ENCODE measurements at regions not wholly inside any gene's neighbourhood (a gene's known extent, or its start where the extent isn't known, plus 50 kb on each side); places are given as distances from the start of the nearest gene placed in this dataset.

- Mint-ChIP-seq H3K27me3 (peaks cover 4% of the 10 kb centered on the region), H3K4me3 (no peak overlapping the region), H3K4me1 (no peaks in the 10 kb centered on the region), H3K9me3 (peaks cover 4% of the 10 kb centered on the region), H3K36me3 (peaks cover 2% of the 10 kb centered on the region), H3K27ac (no peak overlapping the region)
- DNase-seq: no peak
These were observed 237.9 kb downstream of the FOXD2 start for GRCh38 chr1:47675721-47676120.

- H3K4me3 Mint-ChIP-seq: no peak overlapping the region
- peaks cover 4% of the 10 kb centered on the region for H3K27me3 Mint-ChIP-seq
- no peak overlapping the region for H3K27ac Mint-ChIP-seq
- peaks cover 2% of the 10 kb centered on the region for H3K36me3 Mint-ChIP-seq
- H3K9me3 Mint-ChIP-seq: peaks cover 4% of the 10 kb centered on the region
- no peaks in the 10 kb centered on the region for H3K4me1 Mint-ChIP-seq
- no peak for DNase-seq
These were observed 238.6 kb downstream of the FOXD2 start for GRCh38 chr1:47676311-47677054.

- no peak for DNase-seq
- H3K36me3 Mint-ChIP-seq: peaks cover 2% of the 10 kb centered on the region
- H3K27me3 Mint-ChIP-seq: peaks cover 4% of the 10 kb centered on the region
- H3K9me3 Mint-ChIP-seq: peaks cover 3% of the 10 kb centered on the region
- H3K27ac Mint-ChIP-seq: no peak overlapping the region
- no peak overlapping the region for H3K4me3 Mint-ChIP-seq
- H3K4me1 Mint-ChIP-seq: no peaks in the 10 kb centered on the region
These were observed 239.5 kb downstream of the FOXD2 start for GRCh38 chr1:47677241-47677940.

GRCh38 chr1:47678464-47678980 is 240.7 kb downstream of the FOXD2 start:
- Mint-ChIP-seq H3K9me3 (no peaks in the 10 kb centered on the region), H3K4me3 (no peak overlapping the region), H3K36me3 (no peaks in the 10 kb centered on the region), H3K4me1 (no peaks in the 10 kb centered on the region), H3K27me3 (no peaks in the 10 kb centered on the region), H3K27ac (no peak overlapping the region)
- DNase-seq: no peak

GRCh38 chr1:47679301-47679791 is 241.5 kb downstream of the FOXD2 start:
- no peaks in the 10 kb centered on the region for H3K27me3 Mint-ChIP-seq
- no peaks in the 10 kb centered on the region for H3K36me3 Mint-ChIP-seq
- no peak overlapping the region for H3K4me3 Mint-ChIP-seq
- H3K4me1 Mint-ChIP-seq: no peaks in the 10 kb centered on the region
- no peak for DNase-seq
- no peak overlapping the region for H3K27ac Mint-ChIP-seq
- H3K9me3 Mint-ChIP-seq: no peaks in the 10 kb centered on the region

GRCh38 chr1:47679826-47680225 is 242.0 kb downstream of the FOXD2 start:
- no peak for DNase-seq
- no peaks in the 10 kb centered on the region for H3K4me1 Mint-ChIP-seq
- H3K36me3 Mint-ChIP-seq: no peaks in the 10 kb centered on the region
- H3K9me3 Mint-ChIP-seq: no peaks in the 10 kb centered on the region
- no peak overlapping the region for H3K4me3 Mint-ChIP-seq
- H3K27me3 Mint-ChIP-seq: no peaks in the 10 kb centered on the region
- no peak overlapping the region for H3K27ac Mint-ChIP-seq

- DNase-seq: no peak
- Mint-ChIP-seq H3K9me3 (no peaks in the 10 kb centered on the region), H3K4me3 (no peak overlapping the region)
These were observed 243.1 kb downstream of the FOXD2 start for GRCh38 chr1:47680815-47681475.

GRCh38 chr1:47681735-47682134 is 243.9 kb downstream of the FOXD2 start:
- H3K4me3 Mint-ChIP-seq: no peak overlapping the region

More at GRCh38 chr1:47680815-47681475, 243.1 kb downstream of the FOXD2 start:
- Mint-ChIP-seq H3K27me3 (no peaks in the 10 kb centered on the region), H3K27ac (no peak overlapping the region), H3K36me3 (no peaks in the 10 kb centered on the region), H3K4me1 (no peaks in the 10 kb centered on the region)

GRCh38 chr1:47682198-47682597 is 244.4 kb downstream of the FOXD2 start:
- Mint-ChIP-seq H3K4me3 (no peak overlapping the region), H3K27ac (no peak overlapping the region), H3K27me3 (peaks cover 10% of the 10 kb centered on the region), H3K36me3 (no peaks in the 10 kb centered on the region), H3K4me1 (no peaks in the 10 kb centered on the region), H3K9me3 (no peaks in the 10 kb centered on the region)
- DNase-seq: no peak

More at GRCh38 chr1:47681735-47682134, 243.9 kb downstream of the FOXD2 start:
- Mint-ChIP-seq H3K27ac (no peak overlapping the region), H3K9me3 (no peaks in the 10 kb centered on the region), H3K27me3 (peaks cover 6% of the 10 kb centered on the region), H3K4me1 (no peaks in the 10 kb centered on the region), H3K36me3 (no peaks in the 10 kb centered on the region)
- DNase-seq: no peak

- Mint-ChIP-seq H3K27me3 (peaks cover 16% of the 10 kb centered on the region), H3K9me3 (no peaks in the 10 kb centered on the region), H3K4me1 (no peaks in the 10 kb centered on the region), H3K27ac (no peak overlapping the region), H3K36me3 (no peaks in the 10 kb centered on the region), H3K4me3 (no peak overlapping the region)
- no peak for DNase-seq
These were observed 245.0 kb downstream of the FOXD2 start for GRCh38 chr1:47682786-47683350.

GRCh38 chr1:47683401-47683800 is 245.6 kb downstream of the FOXD2 start:
- no peak for DNase-seq
- no peak overlapping the region for H3K27ac Mint-ChIP-seq
- no peaks in the 10 kb centered on the region for H3K9me3 Mint-ChIP-seq
- H3K4me3 Mint-ChIP-seq: no peak overlapping the region
- no peaks in the 10 kb centered on the region for H3K36me3 Mint-ChIP-seq
- H3K4me1 Mint-ChIP-seq: no peaks in the 10 kb centered on the region
- peaks cover 18% of the 10 kb centered on the region for H3K27me3 Mint-ChIP-seq

- DNase-seq: no peak
- no peak overlapping the region for H3K4me3 Mint-ChIP-seq
- no peaks in the 10 kb centered on the region for H3K9me3 Mint-ChIP-seq
- H3K27ac Mint-ChIP-seq: no peak overlapping the region
- peaks cover 18% of the 10 kb centered on the region for H3K27me3 Mint-ChIP-seq
- no peaks in the 10 kb centered on the region for H3K4me1 Mint-ChIP-seq
- no peaks in the 10 kb centered on the region for H3K36me3 Mint-ChIP-seq
These were observed 246.7 kb downstream of the FOXD2 start for GRCh38 chr1:47684518-47684917.

GRCh38 chr1:47684964-47685762 is 247.3 kb downstream of the FOXD2 start:
- Mint-ChIP-seq H3K9me3 (no peaks in the 10 kb centered on the region), H3K4me1 (no peaks in the 10 kb centered on the region), H3K4me3 (no peak overlapping the region), H3K27me3 (peaks cover 18% of the 10 kb centered on the region), H3K36me3 (no peaks in the 10 kb centered on the region), H3K27ac (no peak overlapping the region)
- DNase-seq: no peak

- DNase-seq: no peak
- Mint-ChIP-seq H3K4me1 (no peaks in the 10 kb centered on the region), H3K27ac (no peak overlapping the region), H3K4me3 (no peak overlapping the region), H3K27me3 (peaks cover 22% of the 10 kb centered on the region), H3K36me3 (no peaks in the 10 kb centered on the region), H3K9me3 (no peaks in the 10 kb centered on the region)
These were observed 247.9 kb downstream of the FOXD2 start for GRCh38 chr1:47685763-47686066.
